BJ (cell line): ENCODE measurements at regions not wholly inside any gene's neighbourhood (a gene's known extent, or its start where the extent isn't known, plus 50 kb on each side); places are given as distances from the start of the nearest gene placed in this dataset.

ENCODE experiments used
- CTCF ChIA-PET: fragments of 350-600 bp; formaldehyde crosslinking; extraction: SDS; loops from one replicate; lab custom pipeline; 2021; ENCODE audit warnings: antibody characterized with exemption, inconsistent platforms; lab: Yijun Ruan, JAX
- POLR2A ChIA-PET: fragments of 300-600 bp; sonication (Branson Sonifier 250); formaldehyde crosslinking; extraction: SDS; loops from one replicate; lab custom pipeline; 2021; ENCODE audit warnings: antibody characterized with exemption; lab: Charles Lee
- DNase-seq: peaks from one replicate; pipeline ENCODE4 v3.0.0-alpha.2; 2011; ENCODE audit warnings: low read depth
- H3K27me3 ChIP-seq: 2 replicates; pipeline ENCODE4 v1.6.0; 2011; ENCODE audit warnings: low read length; ENCODE audit not compliant: control insufficient read depth, insufficient read depth
- H3K36me3 ChIP-seq: 2 replicates; pipeline ENCODE4 v1.5.1; 2011; ENCODE audit warnings: low read length; ENCODE audit not compliant: control insufficient read depth, insufficient read depth
- H3K4me3 ChIP-seq: 2 replicates; pipeline ENCODE4 v1.5.1; 2011; ENCODE audit warnings: low read depth, mild to moderate bottlenecking, control low read depth, low read length
- CTCF ChIP-seq: IDR thresholded peaks from 2 replicates; pipeline ENCODE4 v1.5.1; 2011; ENCODE audit warnings: low read depth, mild to moderate bottlenecking, control low read depth, inconsistent platforms, low read length, moderate library complexity; ENCODE audit not compliant: insufficient read depth

GRCh38 chr6:25023781-25024180 lies 88.0 kb upstream of the RIPOR2 start:
- CTCF ChIA-PET = no interaction called here
- TF ChIP-seq CTCF = no peak
- Histone ChIP-seq H3K4me3 (no peak overlapping the region), H3K36me3 (no peaks in the 10 kb centered on the region), H3K27me3 (no peaks in the 10 kb centered on the region)
- POLR2A ChIA-PET = no interaction called here
- no peak for DNase-seq

- H3K36me3 ChIP-seq = no peaks in the 10 kb centered on the region
- POLR2A ChIA-PET = no interaction called here
- TF ChIP-seq CTCF = no peak
- no peaks in the 10 kb centered on the region for H3K27me3 ChIP-seq
- H3K4me3 ChIP-seq = no peak overlapping the region
- CTCF ChIA-PET = interaction anchor here (1.0 to 1.7 kb wide), 3 partner anchors 33 to 253 kb away, joined by 3 to 9 read pairs (median 3); no protein-coding TSS in a partner anchor
- no peak for DNase-seq
Observed at GRCh38 chr6:25024821-25025220, 89.1 kb upstream of the RIPOR2 start.

- no peak for DNase-seq
- H3K36me3 ChIP-seq = no peaks in the 10 kb centered on the region
- no peak for TF ChIP-seq CTCF
- no peak overlapping the region for H3K4me3 ChIP-seq
- POLR2A ChIA-PET = no interaction called here
- H3K27me3 ChIP-seq = no peaks in the 10 kb centered on the region
- CTCF ChIA-PET = interaction anchor here (1.0 to 3.3 kb wide), 5 partner anchors 8 to 254 kb away, joined by 3 to 23 read pairs (median 4); no protein-coding TSS in a partner anchor
Observed at GRCh38 chr6:25025248-25025918, 89.6 kb upstream of the RIPOR2 start.

GRCh38 chr6:25025919-25026301 lies 90.2 kb upstream of the RIPOR2 start:
- Histone ChIP-seq H3K4me3 (no peak overlapping the region), H3K27me3 (no peaks in the 10 kb centered on the region), H3K36me3 (no peaks in the 10 kb centered on the region)
- POLR2A ChIA-PET = no interaction called here
- TF ChIP-seq CTCF = no peak
- no peak for DNase-seq
- CTCF ChIA-PET = interaction anchor here (1.1 to 3.3 kb wide), 3 partner anchors 8 to 169 kb away, joined by 4 to 23 read pairs (median 9); no protein-coding TSS in a partner anchor

- CTCF ChIA-PET = interaction anchor here (0.6 to 3.3 kb wide), 8 partner anchors 9 to 170 kb away, joined by 3 to 23 read pairs (median 6); no protein-coding TSS in a partner anchor
- no peak for DNase-seq
- no peak for TF ChIP-seq CTCF
- Histone ChIP-seq H3K27me3 (no peaks in the 10 kb centered on the region), H3K4me3 (no peak overlapping the region), H3K36me3 (no peaks in the 10 kb centered on the region)
- POLR2A ChIA-PET = no interaction called here
Observed at GRCh38 chr6:25026723-25027122, 91.0 kb upstream of the RIPOR2 start.
